Stromal cell of bone marrow (primary cell): ENCODE measurements at regions not wholly inside any gene's neighbourhood (a gene's known extent, or its start where the extent isn't known, plus 50 kb on each side); places are given as distances from the start of the nearest gene placed in this dataset.
A peak's percentile ranks its signal among the peaks of the same experiment; 100 is the strongest.
"Not testable (repeated sequence)": the region's sequence is repeated elsewhere in the genome, so short reads cannot be mapped to it uniquely, and the experiment has no call there.

Experiments used
- DNase-seq: peaks from one replicate; pipeline ENCODE4 v3.0.0-alpha.2; 2012; ENCODE audit warnings: low read depth

DNA sequence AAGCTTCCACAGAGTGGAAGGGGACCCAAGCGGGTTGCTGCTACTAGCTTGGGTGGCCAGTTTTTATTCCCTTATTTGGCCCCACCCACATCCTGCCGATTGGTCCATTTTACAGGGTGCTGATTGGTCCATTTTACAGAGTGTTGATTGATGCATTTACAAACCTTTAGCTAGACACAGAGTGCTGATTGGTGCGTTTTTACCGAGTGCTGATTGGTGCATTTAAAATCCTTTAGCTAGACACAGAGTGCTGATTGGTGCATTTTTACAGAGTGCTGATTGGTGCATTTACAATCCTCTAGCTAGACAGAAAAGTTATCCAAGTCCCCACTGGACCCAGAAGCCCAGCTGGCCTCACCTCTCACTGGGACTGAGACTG is 187.0 kb upstream of the KCNMB2 start:
- DNase-seq = not testable (repeated sequence)

DNA sequence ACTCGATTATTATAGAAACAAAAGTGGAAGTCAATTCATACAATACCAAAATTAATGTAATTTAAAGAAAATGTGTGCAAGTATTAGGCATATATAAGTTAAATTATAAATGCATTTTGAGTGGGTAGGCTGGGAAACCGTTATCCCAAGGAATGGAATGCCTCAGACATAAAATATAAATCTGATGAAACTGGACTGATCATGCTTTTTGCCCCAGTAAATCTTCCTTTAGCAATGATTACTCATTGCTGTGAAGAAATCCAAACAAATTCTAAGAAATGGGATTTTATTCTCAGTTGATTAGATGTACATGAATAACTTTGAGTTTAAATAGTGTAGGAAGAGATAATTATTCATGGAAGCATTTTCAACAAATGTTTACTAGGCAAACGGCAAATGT is 185.5 kb upstream of the KCNMB2 start:
- DNase-seq = no peak

DNA sequence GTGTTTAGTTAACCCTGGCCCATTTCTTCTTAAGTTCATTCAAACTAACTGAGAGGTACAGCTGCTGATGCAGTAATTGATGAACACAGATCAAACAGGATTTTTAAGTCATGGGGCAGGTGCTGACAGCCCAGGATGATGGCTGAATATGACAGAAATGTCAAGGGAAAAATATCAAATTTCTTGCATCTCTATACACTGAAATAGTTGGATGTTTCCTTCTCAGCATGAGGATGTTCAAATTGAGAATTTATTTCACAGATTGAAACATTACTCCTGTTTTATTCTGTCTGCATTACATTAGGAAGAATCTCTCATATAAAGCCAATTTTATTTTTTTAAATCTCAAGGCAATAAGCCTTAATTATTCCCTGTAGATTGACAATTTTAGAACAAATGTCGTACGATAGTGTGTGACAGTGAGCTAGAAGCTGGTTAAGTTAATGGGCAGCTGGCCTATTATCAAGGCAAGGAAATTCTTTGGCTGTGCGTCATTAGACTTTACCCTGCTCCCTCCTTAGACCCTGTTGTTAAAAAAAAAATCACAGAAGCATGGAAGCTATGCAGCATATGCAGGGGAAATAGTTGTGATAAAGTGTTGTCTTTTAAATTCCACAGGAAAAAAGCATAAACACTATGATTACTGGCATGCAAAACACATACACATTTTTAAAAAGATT is 183.8 kb upstream of the KCNMB2 start:
- peak; percentile 31 for DNase-seq

DNA sequence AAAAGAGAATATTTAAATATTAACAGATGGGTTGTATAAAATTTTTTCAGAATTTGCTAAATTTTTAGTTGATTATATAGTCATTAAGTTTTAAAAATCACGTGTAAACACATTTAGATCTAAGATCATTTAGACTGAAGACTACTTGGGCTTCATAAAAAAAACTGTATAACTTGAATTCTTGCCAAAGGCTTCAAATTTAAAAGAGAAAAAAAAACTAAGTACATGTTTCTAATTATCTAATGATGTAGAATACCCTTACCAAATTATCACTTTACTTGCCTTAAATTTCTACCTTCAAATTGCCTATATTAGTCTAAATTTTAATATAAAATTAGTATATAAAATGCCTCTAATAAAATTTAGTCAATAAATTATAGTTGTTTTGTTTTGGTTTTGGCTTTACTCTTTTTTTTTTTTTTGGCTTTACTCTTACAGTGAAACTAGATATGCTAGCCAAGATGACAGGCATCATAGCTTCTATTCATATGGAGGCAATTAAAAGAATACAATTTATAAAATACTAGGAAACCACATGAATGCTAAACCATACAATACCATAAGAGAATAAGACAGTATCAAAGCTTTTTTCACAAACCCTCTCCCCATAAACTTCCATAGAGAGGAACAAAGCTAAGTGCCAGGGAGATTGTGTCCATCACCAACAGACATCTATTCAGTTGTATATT is 183.1 kb upstream of the KCNMB2 start:
- no peak for DNase-seq

DNA sequence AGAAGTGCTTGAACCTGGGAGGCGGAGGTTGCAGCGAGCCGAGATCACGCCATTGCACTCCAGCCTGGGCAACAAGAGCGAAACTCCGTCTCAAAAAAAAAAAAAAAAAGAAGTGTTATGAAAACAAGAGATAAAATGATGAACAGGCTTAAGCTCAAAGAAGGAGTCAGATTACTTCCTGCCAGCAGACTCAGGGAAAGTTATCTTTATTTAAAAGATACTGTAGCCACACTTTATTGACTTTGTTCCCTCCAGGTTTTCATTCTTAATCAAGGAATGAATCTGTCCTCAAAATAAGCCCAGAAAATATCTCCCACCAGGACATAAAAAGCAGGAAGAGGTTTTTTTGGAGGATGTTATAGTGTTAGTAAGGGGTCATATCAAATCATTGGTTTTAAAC is 176.5 kb upstream of the KCNMB2 start:
- no peak for DNase-seq

DNA sequence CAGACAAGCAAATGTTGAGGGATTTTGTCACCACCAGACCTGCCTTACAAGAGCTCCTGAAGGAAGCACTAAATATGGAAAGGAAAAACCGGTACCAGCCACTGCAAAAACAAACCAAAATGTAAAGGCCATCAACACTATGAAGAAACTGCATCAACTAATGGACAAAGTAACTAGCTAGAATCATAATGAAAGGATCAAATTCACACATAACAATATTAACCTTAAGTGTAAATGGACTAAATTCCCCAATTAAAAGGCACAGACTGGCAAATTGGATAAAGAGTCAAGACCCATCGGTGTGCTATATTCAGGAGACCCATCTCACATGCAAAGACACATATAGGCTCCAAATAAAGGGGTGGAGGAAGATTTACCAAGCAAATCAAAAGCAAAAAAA is 173.2 kb upstream of the KCNMB2 start:
- DNase-seq = not testable (repeated sequence)

DNA sequence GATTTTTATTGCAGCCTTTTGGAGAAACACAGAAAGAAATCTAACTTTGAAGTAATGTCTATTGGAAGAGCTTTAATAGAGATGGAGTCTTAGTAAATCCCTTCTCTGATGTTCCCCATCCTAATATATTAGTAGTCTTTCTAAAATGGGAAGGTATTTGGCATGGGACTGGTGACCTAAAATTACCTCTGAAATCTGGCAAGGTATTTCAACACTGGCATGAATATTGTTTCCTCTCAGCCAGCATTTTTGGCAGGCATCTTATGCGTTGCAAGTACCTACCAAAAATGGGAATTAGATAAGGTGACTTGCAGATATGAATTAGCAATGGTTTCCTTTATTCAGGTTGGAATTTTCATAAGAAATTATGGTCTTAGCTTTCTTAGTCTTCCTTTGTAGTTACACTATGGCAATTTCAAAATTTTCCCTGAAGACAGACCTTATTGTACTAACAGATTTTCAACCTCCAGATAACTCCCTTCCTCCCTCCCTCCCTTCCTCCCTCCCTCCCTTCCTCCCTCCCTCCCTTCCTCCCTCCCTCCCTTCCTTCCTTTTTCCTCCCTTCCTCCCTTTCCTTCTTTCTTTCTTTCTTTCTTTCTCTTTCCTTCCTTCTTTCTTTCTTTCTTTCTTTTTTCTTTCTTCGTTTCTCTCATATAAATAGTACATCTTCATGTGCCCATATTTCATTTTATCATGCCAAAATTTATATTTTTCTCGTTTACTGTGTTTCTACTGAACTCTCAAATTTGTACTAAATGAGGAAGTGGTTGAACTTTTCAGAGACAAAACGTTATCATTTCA is 168.2 kb upstream of the KCNMB2 start:
- no peak for DNase-seq

DNA sequence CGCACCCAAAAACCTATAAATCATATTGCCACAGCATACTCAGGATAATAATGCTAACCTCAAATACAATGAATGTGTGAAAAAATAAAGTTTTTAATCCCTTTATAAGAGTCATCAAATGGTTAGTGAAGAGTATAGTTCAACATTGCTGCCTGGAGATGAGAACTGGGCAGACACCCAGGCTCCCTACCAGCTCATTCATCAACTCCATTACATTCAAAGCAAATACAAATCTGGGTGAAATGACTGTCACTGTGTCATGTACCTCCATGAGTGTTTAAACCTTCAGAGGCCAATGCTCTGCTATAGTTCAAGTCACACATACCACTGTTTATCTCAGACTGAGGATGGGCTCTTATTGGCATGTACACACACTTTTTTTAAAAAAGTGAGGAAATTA is 167.2 kb upstream of the KCNMB2 start:
- DNase-seq = no peak

DNA sequence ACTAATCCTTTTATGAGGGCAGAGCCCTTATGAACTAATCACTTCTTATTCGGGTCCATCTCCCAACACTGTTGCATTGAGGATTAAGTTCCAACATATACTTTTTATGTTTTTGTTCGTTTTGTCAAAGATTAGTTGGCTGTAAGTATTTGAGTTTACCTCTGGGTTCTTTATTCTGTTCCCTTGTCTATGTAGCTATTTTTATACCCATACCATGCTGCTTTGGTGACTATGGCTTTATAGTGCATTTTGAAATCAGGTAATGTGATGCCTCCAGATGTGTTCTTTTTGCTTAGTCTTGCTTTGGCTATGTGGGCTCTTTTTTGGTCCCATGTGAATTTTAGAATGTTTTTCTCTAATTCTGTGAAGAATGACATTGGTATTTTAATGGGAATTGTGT is 166.4 kb upstream of the KCNMB2 start:
- no peak for DNase-seq

DNA sequence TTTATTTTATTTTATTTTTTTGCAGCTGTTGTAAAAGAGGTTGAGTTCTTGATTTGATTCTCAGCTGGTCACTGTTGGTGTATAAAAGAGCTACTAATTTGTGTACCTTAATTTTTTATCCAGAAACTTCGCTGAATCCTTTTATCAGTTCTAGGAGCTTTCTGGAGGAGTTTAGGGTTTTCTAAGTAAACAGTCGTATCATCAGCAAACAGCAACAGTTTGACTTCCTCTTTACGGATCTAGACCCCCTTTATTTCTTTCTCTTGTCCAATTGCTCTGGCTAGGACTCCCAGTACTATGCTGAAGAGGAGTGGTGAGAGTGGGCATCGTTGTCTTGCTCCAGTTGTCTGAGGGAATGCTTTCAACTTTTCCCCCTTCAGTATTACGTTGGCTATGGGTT is 165.8 kb upstream of the KCNMB2 start:
- DNase-seq = no peak

DNA sequence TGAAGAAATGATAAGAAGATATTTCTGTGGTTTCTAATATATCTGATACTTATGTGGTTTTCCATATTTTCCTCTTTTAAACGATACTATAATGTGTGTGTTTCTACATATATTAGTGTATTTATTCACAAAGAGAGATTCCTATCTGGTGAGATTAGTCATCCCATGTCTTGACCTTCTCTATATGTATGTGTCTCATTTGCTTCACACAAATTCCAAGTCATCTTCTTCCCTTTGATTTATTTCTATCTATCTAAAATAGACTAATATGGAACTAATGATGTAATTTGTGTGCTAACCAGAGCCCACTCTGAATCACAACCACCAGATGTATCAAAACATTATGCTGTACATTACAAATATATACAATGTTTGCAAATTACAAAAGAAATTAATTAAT is 154.7 kb upstream of the KCNMB2 start:
- DNase-seq = no peak

DNA sequence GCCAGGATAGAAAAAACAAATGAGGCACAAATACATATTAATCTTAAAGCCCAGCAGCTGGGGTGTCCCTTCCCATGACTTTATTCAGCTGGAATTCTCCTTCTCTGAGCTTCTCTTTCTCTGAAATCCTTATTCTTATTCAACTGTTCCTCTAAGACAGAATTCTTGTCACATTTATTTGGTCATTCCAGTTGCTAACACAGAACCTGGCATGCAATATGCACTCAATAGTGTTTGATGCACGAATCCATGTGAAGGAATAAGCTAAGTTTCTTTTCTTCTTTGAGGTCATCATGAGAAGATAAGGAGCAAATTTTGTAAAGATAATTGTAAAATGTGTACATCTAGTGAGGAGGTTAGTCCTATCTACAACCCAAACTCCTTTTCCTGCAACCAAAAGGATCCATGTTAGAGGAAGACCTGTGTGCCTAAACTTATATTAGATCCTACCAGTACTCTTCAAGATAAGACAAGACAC is 154.2 kb upstream of the KCNMB2 start:
- no peak for DNase-seq

DNA sequence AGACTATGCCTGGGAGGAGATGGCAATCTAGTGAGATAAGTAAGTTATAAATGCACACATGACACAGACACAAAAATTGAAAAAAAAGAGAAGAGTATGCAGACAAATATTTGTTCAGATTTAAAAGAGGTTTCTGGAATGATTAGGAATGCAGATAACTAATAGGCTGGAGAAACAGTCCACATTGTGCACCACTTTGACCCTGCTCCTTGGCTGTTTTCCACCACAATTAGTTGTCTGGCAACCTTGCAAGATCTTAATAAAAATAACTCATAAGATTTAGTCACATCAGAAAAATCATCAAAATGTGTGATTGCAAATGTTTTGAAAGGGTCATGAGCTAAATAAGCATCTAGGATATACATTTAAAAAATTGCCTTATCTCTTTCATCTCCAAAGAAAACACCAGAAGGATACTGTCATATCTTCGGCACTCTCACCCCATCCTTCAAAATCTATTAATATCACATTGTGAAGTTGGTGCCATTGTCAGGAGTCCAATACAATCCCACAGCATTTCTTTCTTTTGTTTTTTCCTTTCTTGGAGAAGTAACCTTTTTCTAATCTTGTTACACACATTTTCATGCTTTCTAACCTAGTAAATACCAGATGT is 153.7 kb upstream of the KCNMB2 start:
- DNase-seq = peak; percentile 67

DNA sequence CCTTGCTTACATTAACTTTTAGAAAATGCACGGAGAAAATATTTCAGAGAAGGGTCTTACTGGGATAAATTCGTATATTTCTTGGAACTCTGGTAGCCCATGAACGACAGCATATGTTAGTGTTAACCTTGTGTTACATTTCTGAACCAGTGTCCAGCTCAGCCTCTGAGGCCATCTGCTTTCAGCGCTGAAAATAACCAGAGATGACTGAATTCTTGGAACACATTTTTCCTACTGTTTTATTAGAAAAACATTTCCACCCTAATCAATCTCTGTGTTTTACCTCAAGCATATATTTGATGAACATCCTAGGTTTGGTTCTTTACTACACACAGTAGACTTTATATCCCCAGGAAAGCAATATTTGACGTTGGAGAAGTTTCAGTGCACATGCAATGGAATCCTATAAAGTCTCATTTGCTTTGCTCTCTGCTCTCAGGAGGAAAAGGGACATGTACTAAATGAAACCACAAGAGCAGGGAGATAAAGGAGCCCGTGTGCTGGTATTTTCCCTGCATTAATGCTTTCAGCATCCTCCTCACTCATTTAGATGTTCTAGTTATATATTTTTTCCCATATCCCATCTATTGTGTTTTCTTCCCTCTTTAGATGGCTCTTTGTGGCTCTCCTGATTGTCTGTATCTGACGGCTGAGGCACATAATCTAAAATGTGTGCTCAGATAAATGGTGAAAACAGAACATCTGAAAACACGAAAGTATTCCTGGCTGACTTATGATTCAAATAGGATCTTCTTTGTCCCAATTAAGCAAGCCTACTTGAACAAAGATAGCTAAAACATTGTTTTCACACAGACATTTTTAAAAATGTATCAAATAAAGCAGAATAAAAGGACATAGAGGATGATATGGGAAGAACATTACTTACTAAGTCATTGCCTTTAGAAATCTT is 151.7 kb upstream of the KCNMB2 start:
- no peak for DNase-seq

DNA sequence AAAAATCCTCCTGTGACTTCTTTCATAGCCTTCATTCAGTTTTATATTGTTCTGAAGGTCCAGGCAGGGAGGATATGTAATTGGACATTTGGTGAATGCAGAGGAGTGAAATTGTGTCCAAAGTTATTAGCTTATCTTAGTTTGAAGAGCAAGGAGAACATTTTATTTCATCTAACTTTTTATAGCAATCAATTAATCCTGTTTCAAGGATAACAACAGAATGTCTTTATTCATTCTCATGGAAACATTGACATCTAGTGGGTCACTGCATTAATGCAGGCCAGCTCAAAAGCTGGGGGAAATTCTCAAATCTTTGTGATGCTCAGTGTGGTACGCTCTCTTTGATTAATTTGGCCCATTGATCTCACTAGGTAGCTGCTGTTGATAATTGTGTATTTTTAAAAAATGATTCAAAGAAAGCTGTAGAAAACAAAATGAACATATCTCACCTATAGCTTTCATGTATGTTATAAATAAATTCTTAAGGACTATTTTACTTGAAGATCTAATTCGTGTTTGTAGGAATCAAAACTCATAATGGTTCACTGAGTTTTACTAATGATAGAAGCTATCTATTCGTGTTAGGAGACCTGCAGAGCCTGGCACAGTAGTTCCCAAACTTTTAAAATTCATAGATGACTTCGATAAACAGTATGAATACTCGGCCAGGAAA is 150.8 kb upstream of the KCNMB2 start:
- no peak for DNase-seq

DNA sequence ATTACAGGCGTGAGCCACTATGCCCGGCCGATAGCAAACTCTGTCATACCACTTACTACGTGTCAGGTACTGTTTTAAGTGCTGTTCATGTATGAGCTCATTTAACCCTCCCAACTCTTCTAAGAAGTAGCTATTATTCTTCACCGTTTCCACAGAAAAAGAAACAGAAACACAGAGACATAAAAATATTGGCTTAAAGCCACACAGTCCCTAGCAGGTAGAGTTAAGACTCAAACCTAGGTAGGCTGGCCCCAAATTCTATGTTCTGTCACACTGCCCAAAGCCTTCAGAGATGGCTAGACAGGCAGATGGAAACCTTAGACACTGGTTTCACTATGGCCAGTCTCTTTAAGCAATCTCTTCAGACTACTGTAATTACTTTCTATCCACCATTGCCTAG is 149.8 kb upstream of the KCNMB2 start:
- DNase-seq = no peak

DNA sequence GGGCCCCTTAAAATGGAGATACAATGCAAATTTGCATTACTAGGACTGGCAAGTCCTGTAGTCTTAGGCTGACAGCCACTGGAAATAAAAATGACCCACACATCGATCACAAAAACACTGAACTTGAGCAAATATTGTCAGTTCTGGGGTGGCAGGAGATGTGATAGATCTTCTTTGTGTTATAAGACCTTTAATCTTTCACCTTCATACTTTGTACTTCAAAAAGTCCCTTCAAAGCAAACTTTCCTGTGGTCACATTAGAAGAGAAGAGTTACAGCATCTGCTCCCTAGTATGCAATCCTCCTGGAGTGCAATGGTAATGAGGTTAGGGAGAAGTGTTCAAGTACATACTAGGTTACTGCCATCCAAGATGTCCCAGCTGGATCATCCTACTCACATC is 149.4 kb upstream of the KCNMB2 start:
- no peak for DNase-seq

DNA sequence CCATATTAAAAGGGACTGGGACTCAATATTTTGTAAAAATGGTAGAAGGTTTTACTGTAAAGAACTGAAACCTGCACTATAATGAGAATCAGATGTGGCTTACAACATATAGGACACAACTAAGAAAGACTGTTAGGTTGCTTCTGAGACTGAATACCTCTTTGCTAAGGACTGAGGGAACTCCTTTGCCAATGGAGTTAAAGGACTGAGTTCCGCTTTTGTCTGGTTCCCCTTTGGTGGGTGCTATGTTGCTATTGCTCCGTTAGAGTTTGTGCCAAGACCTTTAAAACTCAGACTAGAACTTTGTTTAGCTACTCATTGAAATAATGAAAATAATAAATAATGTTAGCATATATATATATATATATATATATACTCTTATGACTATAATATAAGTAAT is 147.8 kb upstream of the KCNMB2 start:
- no peak for DNase-seq

DNA sequence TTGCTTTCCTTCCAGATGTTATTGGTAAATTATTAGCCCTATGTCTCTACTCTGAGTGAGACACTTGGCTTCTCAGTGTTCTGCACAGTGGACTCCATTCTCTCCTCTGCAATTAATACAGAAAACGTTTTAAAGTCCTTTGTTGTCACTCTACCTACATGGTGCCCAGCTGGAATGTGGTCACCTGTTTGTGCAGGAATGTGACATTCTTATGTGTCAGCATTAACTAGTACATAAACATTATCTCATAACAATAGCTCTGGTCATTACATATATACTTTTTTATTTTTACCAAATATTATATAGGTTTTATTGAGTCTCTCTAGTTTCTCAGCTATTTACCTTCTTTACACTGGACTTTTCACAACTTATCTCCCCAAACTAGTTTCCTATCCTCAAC is 147.0 kb upstream of the KCNMB2 start:
- no peak for DNase-seq

DNA sequence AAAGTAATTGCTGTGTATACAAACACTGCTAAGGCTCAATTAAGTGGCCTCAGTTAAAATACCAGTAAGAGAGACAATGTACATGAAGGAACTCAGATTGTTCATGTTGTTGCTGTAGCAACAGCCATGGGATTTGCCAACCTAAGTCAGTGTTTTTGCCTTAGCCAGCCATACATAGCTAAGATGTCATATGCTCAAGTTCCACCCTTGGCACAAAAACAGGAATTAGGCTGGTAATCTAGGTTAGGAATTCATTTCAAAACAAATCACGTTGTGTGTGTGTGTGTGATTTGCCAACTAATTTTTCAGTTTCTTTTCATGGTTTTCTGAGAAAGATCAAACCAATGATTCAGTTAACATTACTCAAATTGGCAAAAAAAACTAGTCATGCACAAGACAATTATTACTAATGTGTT is 143.7 kb upstream of the KCNMB2 start:
- DNase-seq = peak; percentile 72

DNA sequence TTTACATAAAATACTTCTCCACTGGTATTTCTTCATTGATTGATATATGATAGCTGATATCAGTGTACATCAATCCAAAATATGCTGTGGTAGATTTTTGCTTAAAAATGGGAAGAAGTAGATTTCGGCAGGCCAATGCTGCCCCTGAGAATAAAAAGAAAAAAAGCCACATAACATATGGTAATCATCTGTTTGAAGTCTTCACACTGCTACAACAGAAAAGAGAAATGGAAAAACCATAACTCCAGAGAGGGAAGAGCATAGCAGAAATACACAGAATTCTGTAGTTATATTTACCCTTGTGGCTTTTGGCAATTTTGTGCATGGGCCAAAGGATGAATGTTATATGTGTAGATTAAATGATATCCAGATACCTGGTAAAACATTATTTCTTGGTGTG is 143.1 kb upstream of the KCNMB2 start:
- DNase-seq = no peak
